ENCODE measurements at regions not wholly inside any gene's neighbourhood (a gene's known extent, or its start where the extent isn't known, plus 50 kb on each side); places are given as distances from the start of the nearest gene placed in this dataset.

DNA sequence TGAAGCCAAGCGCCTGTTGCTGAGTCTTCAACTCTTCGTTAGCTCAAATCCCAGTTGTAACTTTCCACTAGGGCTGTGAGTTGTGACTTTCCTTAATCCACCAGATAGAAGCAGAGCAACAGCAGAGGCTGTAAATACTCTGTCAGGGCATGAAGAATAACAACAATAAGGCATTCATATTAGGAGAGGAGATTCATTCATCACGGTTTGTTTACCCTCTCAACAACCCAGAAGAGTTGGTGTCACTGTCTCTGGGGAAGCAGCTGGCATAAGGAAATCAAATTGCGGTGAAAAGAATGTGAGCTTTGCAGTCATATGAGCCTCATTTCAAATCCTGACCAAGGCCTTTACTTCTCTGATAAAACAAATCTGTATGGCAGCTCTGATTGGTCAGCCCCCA, 184.8 kb downstream of the SHQ1 start:
- no peak for ATAC-seq
- H3K4me1 ChIP-seq, result peaks cover 0 to 14% (median 3%) of the 10 kb centered on the region in 3 donors
- H3K4me3 ChIP-seq, result no peak overlapping the region
- no peaks in the 10 kb centered on the region for H3K9me3 ChIP-seq
- H3K36me3 ChIP-seq, result no peaks in the 10 kb centered on the region
- H3K27me3 ChIP-seq, result no peaks in the 10 kb centered on the region
- WGBS, 2 donors (ENCODE audit: low coverage in 1 of 2), result 81 to 85% methylated on average over 3 to 4 of the region's 4 CpGs
- TF ChIP-seq POLR2A (IDR thresholded peaks at IDR 0.05) (no peak), EP300 (IDR thresholded peaks at IDR 0.05) (no peak), POLR2AphosphoS5 (IDR thresholded peaks at IDR 0.05) (no peak)
- TF ChIP-seq, protein P1, sequence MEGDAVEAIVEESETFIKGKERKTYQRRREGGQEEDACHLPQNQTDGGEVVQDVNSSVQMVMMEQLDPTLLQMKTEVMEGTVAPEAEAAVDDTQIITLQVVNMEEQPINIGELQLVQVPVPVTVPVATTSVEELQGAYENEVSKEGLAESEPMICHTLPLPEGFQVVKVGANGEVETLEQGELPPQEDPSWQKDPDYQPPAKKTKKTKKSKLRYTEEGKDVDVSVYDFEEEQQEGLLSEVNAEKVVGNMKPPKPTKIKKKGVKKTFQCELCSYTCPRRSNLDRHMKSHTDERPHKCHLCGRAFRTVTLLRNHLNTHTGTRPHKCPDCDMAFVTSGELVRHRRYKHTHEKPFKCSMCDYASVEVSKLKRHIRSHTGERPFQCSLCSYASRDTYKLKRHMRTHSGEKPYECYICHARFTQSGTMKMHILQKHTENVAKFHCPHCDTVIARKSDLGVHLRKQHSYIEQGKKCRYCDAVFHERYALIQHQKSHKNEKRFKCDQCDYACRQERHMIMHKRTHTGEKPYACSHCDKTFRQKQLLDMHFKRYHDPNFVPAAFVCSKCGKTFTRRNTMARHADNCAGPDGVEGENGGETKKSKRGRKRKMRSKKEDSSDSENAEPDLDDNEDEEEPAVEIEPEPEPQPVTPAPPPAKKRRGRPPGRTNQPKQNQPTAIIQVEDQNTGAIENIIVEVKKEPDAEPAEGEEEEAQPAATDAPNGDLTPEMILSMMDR (IDR thresholded peaks at IDR 0.05), result no peak
- H3K27ac ChIP-seq, result no peak overlapping the region

- TF ChIP-seq, protein P1 (IDR thresholded peaks at IDR 0.05), result no peak
- no peak for TF ChIP-seq EP300 (IDR thresholded peaks at IDR 0.05)
- peak; percentile 95 for TF ChIP-seq POLR2AphosphoS5 (IDR thresholded peaks at IDR 0.05)
- no peak for TF ChIP-seq POLR2A (IDR thresholded peaks at IDR 0.05)
- peaks cover 3% of the 10 kb centered on the region for H3K27me3 ChIP-seq
- peak; percentile 93 for ATAC-seq
- no peaks in the 10 kb centered on the region for H3K9me3 ChIP-seq
- peaks cover 0 to 14% (median 3%) of the 10 kb centered on the region in 3 donors for H3K4me1 ChIP-seq
- H3K36me3 ChIP-seq, result no peaks in the 10 kb centered on the region
- 40% methylated on average over 1 of the region's 2 CpGs; no CpG with 5 or more reads in 1 of the 2 donors for WGBS, 2 donors (ENCODE audit: low coverage in 1 of 2)
- no peak overlapping the region for H3K4me3 ChIP-seq
- H3K27ac ChIP-seq, result peak overlapping the region in 3 of 4 donors; percentile 5 to 42 (median 38)
Observed at GRCh38 chr3:72661115-72661457, 187.2 kb downstream of the SHQ1 start.

GRCh38 chr3:72660270-72661114, 187.8 kb downstream of the SHQ1 start:
- Histone ChIP-seq H3K4me1 (peaks cover 0 to 14% (median 3%) of the 10 kb centered on the region in 3 donors), H3K36me3 (no peaks in the 10 kb centered on the region), H3K27me3 (peaks cover 8% of the 10 kb centered on the region), H3K4me3 (no peak overlapping the region), H3K9me3 (no peaks in the 10 kb centered on the region), H3K27ac (peak overlapping the region in 3 of 4 donors; percentile 5 to 42 (median 38))
- TF ChIP-seq, protein P1 (IDR thresholded peaks at IDR 0.05), result no peak
- no peak for TF ChIP-seq POLR2A (IDR thresholded peaks at IDR 0.05)
- TF ChIP-seq POLR2AphosphoS5 (IDR thresholded peaks at IDR 0.05), result no peak
- no peak for TF ChIP-seq EP300 (IDR thresholded peaks at IDR 0.05)
- WGBS, 2 donors (ENCODE audit: low coverage in 1 of 2), result 77 to 84% methylated on average over 3 of the region's 5 CpGs
- ATAC-seq, result no peak

GRCh38 chr3:72659596-72659995, 188.6 kb downstream of the SHQ1 start:
- no peak for ATAC-seq
- no peak overlapping the region for H3K27ac ChIP-seq
- WGBS, 2 donors (ENCODE audit: low coverage in 1 of 2), result 57 to 72% methylated on average over 2 of the region's 3 CpGs

More at GRCh38 chr3:72659596-72659995, 188.6 kb downstream of the SHQ1 start:
- Histone ChIP-seq H3K36me3 (no peaks in the 10 kb centered on the region), H3K4me3 (no peak overlapping the region), H3K27me3 (peaks cover 16% of the 10 kb centered on the region), H3K4me1 (peaks cover 0 to 20% (median 3%) of the 10 kb centered on the region in 3 donors), H3K9me3 (no peaks in the 10 kb centered on the region)
- TF ChIP-seq POLR2AphosphoS5 (IDR thresholded peaks at IDR 0.05) (no peak), POLR2A (IDR thresholded peaks at IDR 0.05) (no peak), EP300 (IDR thresholded peaks at IDR 0.05) (no peak)
- TF ChIP-seq, protein P1 (IDR thresholded peaks at IDR 0.05), result no peak

Data from gastroesophageal sphincter (tissue), 4 donors.